ENCODE measurements at regions not wholly inside any gene's neighbourhood (a gene's known extent, or its start where the extent isn't known, plus 50 kb on each side); places are given as distances from the start of the nearest gene placed in this dataset.

DNA sequence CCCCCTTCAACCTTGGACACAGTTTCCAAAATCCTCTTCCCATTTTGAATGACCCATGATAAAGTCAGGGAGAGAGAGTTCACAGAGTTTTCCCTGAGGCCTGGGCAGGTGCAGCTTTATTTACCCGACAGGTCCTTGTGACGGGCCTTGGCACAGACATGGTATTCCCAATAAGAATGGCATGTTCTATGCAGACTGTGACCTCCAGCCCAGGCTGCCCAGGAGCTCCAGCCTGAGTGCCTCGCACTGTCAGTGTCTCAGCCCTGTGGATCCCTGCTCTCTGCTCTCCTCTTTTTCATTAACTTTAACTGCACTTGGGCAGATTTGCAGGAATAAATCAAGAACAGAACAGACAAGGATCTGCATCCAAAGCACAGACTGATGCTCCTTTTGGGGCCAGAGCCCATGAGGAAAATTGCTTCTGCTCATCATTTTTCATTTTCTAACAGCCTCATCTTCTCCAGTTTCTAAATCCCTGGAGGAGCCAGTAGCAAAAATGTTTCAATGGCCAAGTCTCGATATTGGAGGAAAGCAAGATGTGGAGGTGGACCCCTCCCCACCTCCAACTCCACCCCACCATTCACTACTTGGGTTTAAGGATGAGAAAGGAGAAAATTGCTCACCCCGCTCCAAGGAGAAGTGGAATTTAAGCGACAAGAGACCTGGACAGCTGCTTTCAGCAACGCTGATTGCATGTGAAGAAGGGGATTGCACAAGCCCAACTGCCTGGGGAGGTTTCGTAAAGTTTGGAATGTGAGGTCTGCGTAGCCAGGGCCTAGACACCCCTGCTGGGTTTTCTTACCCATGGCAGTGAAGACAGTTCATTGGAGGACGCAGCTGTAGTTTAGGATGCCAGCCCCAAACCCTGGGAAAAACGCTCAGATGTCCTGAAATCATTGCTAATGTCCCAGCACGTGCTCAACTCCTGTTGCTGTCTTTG lies 225.9 kb downstream of the WDR11 start:
- no peak for DNase-seq

DNA sequence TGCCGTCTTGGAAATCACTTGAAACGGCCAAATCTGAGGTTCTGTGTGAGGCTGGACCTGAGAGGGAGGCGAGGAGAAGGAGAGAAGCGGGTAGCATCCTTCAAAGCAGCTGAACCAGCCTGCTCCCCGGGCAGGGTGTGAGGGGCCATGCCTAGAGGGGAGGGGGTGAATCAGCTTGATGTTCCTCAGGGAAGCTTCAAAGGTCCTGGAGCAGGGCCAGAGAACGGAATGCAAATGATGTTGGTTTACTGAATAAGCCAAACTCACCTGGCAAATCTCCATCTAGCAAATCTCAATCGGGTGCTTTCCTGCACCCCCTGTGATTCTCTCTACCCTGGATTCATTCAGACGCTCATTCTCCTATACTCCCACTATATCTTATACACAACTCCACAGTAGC lies 226.9 kb downstream of the WDR11 start:
- no peak for DNase-seq

DNA sequence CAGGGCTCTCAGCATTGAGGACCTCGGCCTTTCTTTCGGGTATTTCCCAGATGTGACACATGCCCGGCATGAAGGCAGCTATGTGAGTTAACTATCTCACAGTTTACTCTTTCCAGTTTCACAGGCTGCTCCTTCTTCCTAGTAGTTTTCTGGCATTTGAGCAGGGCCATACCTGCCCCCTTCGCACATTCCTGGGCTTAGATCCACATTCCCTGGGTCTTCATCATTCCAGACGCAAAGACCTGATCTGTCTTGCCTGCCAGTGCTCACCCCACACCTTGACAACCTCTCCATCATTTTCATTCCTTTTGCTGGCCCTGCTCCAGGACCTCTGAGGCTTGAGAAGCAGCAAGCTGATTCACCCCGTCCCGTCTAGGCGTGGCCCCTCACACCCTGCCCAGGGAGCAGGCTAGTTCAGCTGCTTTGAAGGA lies 227.5 kb downstream of the WDR11 start:
- DNase-seq, result no peak

- DNase-seq, result no peak
These were observed 228.1 kb downstream of the WDR11 start for GRCh38 chr10:121079226-121079625.

GRCh38 chr10:121080281-121080891 lies 229.2 kb downstream of the WDR11 start:
- no peak for DNase-seq

- DNase-seq, result no peak
These were observed 230.1 kb downstream of the WDR11 start for GRCh38 chr10:121081306-121081705.

- no peak for DNase-seq
These were observed 231.8 kb downstream of the WDR11 start for GRCh38 chr10:121082984-121083383.

DNA sequence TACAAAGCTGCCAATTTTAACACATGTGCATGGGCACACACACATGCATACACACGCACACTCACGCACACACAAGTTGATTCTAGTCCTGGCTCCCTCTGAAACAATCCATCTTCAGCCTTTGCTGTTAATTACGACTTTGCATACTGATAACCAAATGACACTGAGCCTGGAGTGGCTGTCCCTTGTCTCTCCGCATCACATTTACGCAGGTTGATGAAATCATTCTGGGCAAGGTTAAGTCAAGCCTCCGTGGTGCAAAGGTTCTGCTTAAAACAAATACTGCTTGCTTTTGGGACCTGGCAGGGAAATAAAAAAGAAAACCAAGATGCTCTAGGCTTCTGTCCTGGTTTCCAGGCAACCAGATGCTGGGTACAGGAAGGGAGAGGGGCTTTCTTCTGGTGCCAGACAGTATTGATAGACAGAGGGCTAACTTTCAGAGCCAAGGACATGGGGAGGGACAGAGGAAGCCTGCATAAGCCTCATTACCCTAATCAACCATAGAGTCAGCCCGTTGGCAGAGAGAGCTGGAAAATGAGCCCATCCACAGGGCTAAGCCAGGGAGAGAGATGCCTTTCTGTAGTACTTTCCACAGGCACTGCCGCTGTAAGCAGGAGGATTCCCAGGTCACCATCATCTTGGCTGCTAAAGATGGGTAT lies 233.0 kb downstream of the WDR11 start:
- DNase-seq, result peak; percentile 36 to 76

DNA sequence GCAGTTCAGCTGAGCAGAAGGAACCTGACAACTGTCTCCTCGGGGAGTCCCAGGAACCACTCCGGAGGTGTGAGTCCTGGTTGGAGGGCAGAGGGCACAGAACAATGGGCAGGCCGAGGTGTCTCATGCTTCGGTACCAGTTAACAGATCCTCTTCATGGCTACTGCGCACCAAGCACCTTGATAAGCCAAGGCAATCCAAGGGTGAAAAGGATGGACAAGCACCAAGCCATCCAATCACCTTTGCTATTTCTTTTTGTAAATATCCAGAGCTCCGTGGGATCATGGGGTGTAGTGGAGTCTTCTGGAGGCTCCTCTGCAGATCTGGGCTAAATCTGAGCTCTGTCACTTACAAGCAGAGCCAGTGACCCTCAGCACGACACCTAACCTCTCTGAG lies 233.5 kb downstream of the WDR11 start:
- DNase-seq, result no peak

DNA sequence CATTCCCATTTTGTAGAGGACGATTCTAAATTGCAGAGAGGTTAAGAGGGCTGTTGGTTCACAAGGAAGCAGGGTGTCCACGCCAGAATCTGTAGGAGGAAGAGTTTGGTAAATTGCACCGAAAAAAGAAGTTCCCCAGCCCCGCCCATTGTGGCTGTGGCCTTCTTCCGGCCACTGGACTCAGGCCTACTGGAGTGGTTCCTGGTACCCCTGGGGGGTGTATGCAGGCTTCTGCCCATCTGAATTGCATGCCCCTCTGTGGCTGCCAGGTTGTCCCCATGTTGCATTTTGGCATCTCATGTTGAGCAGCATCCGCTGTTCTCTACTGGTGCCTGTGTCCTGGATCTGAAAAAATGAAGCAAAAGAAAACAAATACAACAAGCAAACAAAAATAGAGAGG lies 234.2 kb downstream of the WDR11 start:
- DNase-seq, result peak; percentile 31 to 32

DNA sequence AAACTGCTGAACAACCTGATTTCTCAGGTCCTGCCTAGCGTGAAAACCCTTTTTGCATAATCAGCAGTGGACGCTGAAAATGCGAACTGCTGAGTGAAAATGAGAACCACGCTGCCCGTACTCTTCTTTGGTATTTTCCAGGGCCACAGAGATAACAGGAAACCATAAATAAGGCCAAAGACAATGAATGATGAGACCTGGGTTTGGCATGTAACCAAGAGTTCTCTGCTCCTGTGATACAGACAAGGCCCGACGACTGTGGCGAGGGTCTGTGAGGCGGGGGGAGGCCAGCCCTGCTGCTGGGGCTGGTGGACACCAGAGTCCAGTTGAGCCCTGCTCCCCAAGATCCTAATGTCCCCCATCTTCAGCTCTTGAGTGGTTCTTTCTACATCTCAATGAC lies 236.0 kb downstream of the WDR11 start:
- DNase-seq, result no peak

DNA sequence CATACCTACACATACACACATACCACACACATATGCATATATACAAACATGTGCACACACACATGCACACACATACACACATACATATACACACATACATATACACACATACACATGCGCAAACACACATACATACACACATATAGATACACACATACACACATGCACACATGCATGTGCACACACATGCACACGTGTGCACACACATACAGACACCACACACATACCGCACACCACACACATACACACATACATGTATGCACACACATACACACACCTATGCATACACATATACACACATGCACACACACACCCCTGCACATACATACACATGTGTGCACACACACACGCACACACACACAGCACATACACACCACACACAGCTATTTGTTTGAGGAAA lies 236.5 kb downstream of the WDR11 start:
- DNase-seq, result no peak

DNA sequence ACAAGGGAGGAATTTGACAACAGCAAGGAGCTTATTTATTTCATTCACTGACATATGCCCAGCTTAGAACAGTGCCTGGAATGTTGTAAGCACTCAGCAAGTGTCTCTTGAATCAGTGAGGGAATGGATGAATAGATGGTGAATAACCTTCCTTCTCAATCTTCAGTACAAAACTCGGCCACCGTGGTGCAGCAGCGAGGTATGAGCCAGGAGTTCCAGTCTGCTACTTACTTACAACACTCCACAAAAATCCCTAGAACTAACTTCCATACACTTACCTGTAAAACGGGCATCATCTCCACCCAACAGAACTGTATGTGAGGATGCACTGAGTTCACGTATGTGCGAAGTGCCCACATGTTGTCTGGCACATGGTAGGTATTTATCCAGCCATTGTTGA lies 237.4 kb downstream of the WDR11 start:
- peak in 1 of 2 donors; percentile 16 for DNase-seq

DNA sequence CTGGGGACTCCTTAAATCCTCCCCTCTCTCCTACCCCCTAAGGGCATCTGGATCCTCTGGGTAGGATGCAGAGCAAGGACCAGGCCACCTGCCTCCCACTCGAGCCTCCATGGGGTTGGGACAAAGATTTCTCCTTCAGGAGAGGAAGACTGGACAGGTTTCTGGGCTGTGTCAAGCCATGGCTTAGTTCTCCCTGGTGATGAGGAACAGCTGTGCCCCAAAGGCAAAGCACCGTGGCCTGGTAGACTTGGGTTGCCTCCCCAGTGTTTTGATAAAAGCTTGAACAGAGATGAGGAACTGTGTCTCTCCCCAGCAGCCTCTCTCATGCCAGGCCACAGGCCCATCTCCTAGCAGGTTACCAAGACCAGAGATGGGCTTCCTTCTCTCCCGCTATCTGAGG lies 238.3 kb downstream of the WDR11 start:
- no peak for DNase-seq

GRCh38 chr10:121091961-121092719 lies 241.0 kb downstream of the WDR11 start:
- DNase-seq, result no peak

DNA sequence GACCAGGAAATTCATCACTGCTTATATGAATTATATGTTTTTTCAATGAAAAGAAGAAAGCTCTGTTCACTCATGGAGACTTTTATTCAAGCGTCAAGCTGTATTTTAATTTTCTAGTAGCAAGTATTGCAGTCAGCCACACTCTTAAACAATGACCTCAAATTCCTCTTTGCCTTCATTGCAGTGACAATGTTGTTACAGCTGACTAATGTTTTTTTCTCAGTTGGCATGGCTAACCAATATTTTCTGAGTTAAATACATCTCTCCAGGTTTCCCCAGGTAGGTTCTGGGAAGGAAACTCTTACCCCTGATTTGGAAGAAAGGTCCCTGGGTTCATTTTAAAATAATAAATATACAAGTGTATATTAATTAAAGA lies 241.5 kb downstream of the WDR11 start:
- no peak for DNase-seq

DNA sequence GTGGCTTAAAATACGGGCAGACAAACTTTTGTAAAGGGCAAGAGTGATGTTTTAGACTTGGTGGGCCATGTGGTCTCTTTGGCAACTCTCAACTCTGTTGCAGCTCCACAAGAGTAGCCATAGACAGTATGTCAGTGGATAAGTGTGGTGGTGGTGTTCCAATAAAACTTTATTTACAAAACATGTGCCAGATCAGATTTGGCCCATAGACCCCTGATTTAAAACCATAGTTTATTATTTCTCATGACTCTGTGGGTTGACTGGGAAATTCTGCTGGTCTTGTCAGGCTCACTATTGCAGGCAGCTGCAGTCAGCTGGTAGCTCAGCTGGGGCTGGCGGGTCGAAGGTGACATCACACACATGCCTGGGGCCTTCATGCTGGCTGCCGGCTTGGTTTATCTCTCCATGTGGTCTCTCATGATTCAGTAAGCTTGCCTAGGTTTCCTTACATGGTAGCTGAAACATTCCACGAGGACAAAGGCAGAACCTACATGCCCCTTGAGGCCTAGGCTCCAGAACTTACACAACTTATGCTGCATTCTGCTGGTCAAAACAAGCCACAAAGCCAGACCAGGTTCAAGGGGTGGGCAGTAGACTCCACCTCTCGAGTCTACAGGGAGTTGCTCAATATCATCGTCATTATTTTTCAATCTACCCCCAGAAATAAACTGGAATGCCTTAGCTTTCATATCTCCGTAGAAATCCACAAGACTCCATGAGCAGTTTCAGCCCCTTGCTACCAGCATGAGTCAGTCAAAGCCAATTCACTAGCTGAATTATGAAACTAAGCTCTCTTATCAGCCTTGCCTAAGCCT lies 245.7 kb downstream of the WDR11 start:
- DNase-seq, result no peak

GRCh38 chr10:121098211-121098610 lies 247.0 kb downstream of the WDR11 start:
- DNase-seq, result no peak

DNA sequence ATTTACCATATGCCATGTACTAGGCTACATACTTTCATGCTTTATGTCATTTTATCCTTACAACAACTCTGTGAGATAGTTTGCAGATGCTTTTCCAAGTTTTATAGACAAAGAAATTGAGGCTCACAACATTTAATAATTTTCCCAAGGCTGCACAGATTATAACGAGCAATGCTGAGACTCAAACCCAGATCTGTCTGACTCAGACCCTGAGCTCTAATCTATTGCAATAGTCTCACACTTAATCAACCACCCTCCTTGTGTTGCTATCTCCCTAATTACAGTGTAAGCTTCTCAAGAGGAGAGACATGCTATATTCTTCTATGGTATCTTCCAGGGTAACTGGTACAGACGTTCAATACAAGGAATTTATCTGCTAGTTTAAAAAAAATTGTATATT lies 247.6 kb downstream of the WDR11 start:
- DNase-seq, result no peak

DNA sequence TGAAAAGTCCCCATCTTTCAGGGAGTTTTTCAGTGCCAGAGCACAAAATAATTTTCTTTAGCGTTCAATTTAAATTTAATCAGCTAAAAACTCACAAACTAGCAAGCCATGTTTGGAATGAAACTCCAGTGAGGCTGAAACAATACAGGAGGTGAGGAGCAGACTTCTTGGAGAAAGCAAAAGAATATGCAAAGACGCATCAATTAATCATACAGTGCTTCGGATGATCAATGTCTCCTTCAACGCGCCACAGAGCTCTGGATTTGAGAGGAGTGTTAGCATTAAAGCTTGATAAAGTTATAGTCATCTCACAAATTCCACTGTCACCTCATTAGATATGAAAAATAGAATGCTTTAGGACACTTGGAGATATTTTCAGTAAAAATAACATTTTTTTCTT lies 248.0 kb downstream of the WDR11 start:
- DNase-seq, result no peak

DNA sequence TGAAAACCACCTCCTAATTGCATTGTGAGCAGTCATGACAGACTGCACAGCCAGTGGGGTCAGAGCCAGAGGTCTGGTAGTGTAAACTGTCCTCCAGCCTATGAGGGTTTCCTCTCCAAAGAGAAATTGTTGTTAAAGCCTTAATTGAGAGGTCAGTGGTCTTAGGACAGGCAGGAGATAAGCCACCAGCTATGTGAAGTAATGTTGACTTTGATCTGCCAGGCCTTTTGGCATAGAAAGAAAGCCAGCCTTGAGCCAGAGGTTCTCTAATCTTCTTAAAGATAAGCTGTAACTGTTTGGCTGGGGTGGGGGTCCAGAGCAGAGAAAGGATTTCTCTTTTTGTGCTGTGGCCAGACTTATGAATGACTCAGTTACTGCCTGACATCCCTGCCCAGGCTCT lies 248.4 kb downstream of the WDR11 start:
- no peak for DNase-seq

- no peak for DNase-seq
These were observed 250.4 kb downstream of the WDR11 start for GRCh38 chr10:121101561-121101960.
